Breast epithelium (tissue), 3 donors: ENCODE measurements at regions not wholly inside any gene's neighbourhood (a gene's known extent, or its start where the extent isn't known, plus 50 kb on each side); places are given as distances from the start of the nearest gene placed in this dataset.

Experiments
- CTCF ChIP-seq, 3 donors: fragments of 450-650 bp; IDR thresholded peaks; one replicate each; pipeline ENCODE4 v1.5.1; 2016 to 2017; ENCODE audit warnings: antibody characterized with exemption in 3 of 3, mild to moderate bottlenecking in 3 of 3, moderate library complexity in 3 of 3
- POLR2A ChIP-seq: fragments of 450-650 bp; IDR thresholded peaks from one replicate; pipeline ENCODE4 v1.6.1; 2016; ENCODE audit warnings: antibody characterized with exemption, mild to moderate bottlenecking, moderate library complexity
- POLR2AphosphoS5 ChIP-seq, 3 donors: sonication (generic); formaldehyde crosslinking; IDR thresholded peaks; one replicate each; pipeline ENCODE4 v1.6.1; 2017; ENCODE audit warnings: antibody characterized with exemption in 3 of 3

GRCh38 chr1:175894581-175894980 lies 151.2 kb upstream of the TNR start:
- TF ChIP-seq POLR2A = no peak
- no peak for TF ChIP-seq CTCF (IDR thresholded peaks at IDR 0.05)
- no peak for TF ChIP-seq POLR2AphosphoS5 (IDR thresholded peaks at IDR 0.05)
